ENCODE measurements at regions not wholly inside any gene's neighbourhood (a gene's known extent, or its start where the extent isn't known, plus 50 kb on each side); places are given as distances from the start of the nearest gene placed in this dataset.

- Histone ChIP-seq H3K4me3 (ENCODE audit: low read depth in 1 of 2, low read length in 2 of 2) (no peak overlapping the region), H3K27me3 (ENCODE audit: control insufficient read depth in 1 of 2, insufficient read depth in 2 of 2, low read length in 2 of 2) (no peaks in the 10 kb centered on the region), H3K9me3 (ENCODE audit: low read length) (no peaks in the 10 kb centered on the region), H3K36me3 (ENCODE audit: insufficient read depth, low read length) (no peaks in the 10 kb centered on the region), H3K27ac (ENCODE audit: low read depth, low read length) (no peak overlapping the region), H3K4me1 (ENCODE audit: insufficient read depth, low read length) (no peaks in the 10 kb centered on the region), H3K9ac (ENCODE audit: low read length) (no peak overlapping the region)
Measured at GRCh38 chr1:82525378-82525777, 724.6 kb downstream of the ADGRL2 start.

- no peak overlapping the region for H3K9ac ChIP-seq (ENCODE audit: low read length)
- H3K4me3 ChIP-seq (ENCODE audit: low read depth in 1 of 2, low read length in 2 of 2), result no peak overlapping the region
- no peaks in the 10 kb centered on the region for H3K4me1 ChIP-seq (ENCODE audit: insufficient read depth, low read length)
- no peaks in the 10 kb centered on the region for H3K27me3 ChIP-seq (ENCODE audit: control insufficient read depth in 1 of 2, insufficient read depth in 2 of 2, low read length in 2 of 2)
- no peak overlapping the region for H3K27ac ChIP-seq (ENCODE audit: low read depth, low read length)
- no peaks in the 10 kb centered on the region for H3K36me3 ChIP-seq (ENCODE audit: insufficient read depth, low read length)
- no peaks in the 10 kb centered on the region for H3K9me3 ChIP-seq (ENCODE audit: low read length)
Measured at GRCh38 chr1:82520611-82521010, 719.9 kb downstream of the ADGRL2 start.

- Histone ChIP-seq H3K9me3 (ENCODE audit: low read length) (no peaks in the 10 kb centered on the region), H3K9ac (ENCODE audit: low read length) (no peak overlapping the region), H3K27ac (ENCODE audit: low read depth, low read length) (no peak overlapping the region), H3K4me1 (ENCODE audit: insufficient read depth, low read length) (no peaks in the 10 kb centered on the region), H3K36me3 (ENCODE audit: insufficient read depth, low read length) (no peaks in the 10 kb centered on the region), H3K4me3 (ENCODE audit: low read depth in 1 of 2, low read length in 2 of 2) (no peak overlapping the region), H3K27me3 (ENCODE audit: control insufficient read depth in 1 of 2, insufficient read depth in 2 of 2, low read length in 2 of 2) (no peaks in the 10 kb centered on the region)
Measured at GRCh38 chr1:82517586-82517985, 716.9 kb downstream of the ADGRL2 start.

- no peaks in the 10 kb centered on the region for H3K27me3 ChIP-seq (ENCODE audit: control insufficient read depth in 1 of 2, insufficient read depth in 2 of 2, low read length in 2 of 2)
- H3K4me3 ChIP-seq (ENCODE audit: low read depth in 1 of 2, low read length in 2 of 2), result no peak overlapping the region
- H3K9me3 ChIP-seq (ENCODE audit: low read length), result no peaks in the 10 kb centered on the region
- H3K9ac ChIP-seq (ENCODE audit: low read length), result no peak overlapping the region
- H3K36me3 ChIP-seq (ENCODE audit: insufficient read depth, low read length), result no peaks in the 10 kb centered on the region
- H3K27ac ChIP-seq (ENCODE audit: low read depth, low read length), result no peak overlapping the region
- H3K4me1 ChIP-seq (ENCODE audit: insufficient read depth, low read length), result no peaks in the 10 kb centered on the region
Measured at GRCh38 chr1:82515650-82516049, 714.9 kb downstream of the ADGRL2 start.

GRCh38 chr1:82511441-82511840, 710.7 kb downstream of the ADGRL2 start:
- no peak overlapping the region for H3K4me3 ChIP-seq (ENCODE audit: low read depth in 1 of 2, low read length in 2 of 2)
- no peaks in the 10 kb centered on the region for H3K36me3 ChIP-seq (ENCODE audit: insufficient read depth, low read length)
- H3K9me3 ChIP-seq (ENCODE audit: low read length), result no peaks in the 10 kb centered on the region
- H3K27me3 ChIP-seq (ENCODE audit: control insufficient read depth in 1 of 2, insufficient read depth in 2 of 2, low read length in 2 of 2), result no peaks in the 10 kb centered on the region
- no peak overlapping the region for H3K27ac ChIP-seq (ENCODE audit: low read depth, low read length)
- no peak overlapping the region for H3K9ac ChIP-seq (ENCODE audit: low read length)
- no peaks in the 10 kb centered on the region for H3K4me1 ChIP-seq (ENCODE audit: insufficient read depth, low read length)

GRCh38 chr1:82510431-82510830, 709.7 kb downstream of the ADGRL2 start:
- H3K4me3 ChIP-seq (ENCODE audit: low read depth in 1 of 2, low read length in 2 of 2), result no peak overlapping the region
- no peak overlapping the region for H3K27ac ChIP-seq (ENCODE audit: low read depth, low read length)
- no peaks in the 10 kb centered on the region for H3K9me3 ChIP-seq (ENCODE audit: low read length)
- H3K36me3 ChIP-seq (ENCODE audit: insufficient read depth, low read length), result no peaks in the 10 kb centered on the region
- no peaks in the 10 kb centered on the region for H3K4me1 ChIP-seq (ENCODE audit: insufficient read depth, low read length)
- no peak overlapping the region for H3K9ac ChIP-seq (ENCODE audit: low read length)
- H3K27me3 ChIP-seq (ENCODE audit: control insufficient read depth in 1 of 2, insufficient read depth in 2 of 2, low read length in 2 of 2), result no peaks in the 10 kb centered on the region

- no peak overlapping the region for H3K27ac ChIP-seq (ENCODE audit: low read depth, low read length)
- no peak overlapping the region for H3K4me3 ChIP-seq (ENCODE audit: low read depth in 1 of 2, low read length in 2 of 2)
- no peaks in the 10 kb centered on the region for H3K36me3 ChIP-seq (ENCODE audit: insufficient read depth, low read length)
- no peaks in the 10 kb centered on the region for H3K9me3 ChIP-seq (ENCODE audit: low read length)
- H3K27me3 ChIP-seq (ENCODE audit: control insufficient read depth in 1 of 2, insufficient read depth in 2 of 2, low read length in 2 of 2), result no peaks in the 10 kb centered on the region
- no peaks in the 10 kb centered on the region for H3K4me1 ChIP-seq (ENCODE audit: insufficient read depth, low read length)
- no peak overlapping the region for H3K9ac ChIP-seq (ENCODE audit: low read length)
Measured at GRCh38 chr1:82507011-82507410, 706.3 kb downstream of the ADGRL2 start.

GRCh38 chr1:82503822-82504221, 703.1 kb downstream of the ADGRL2 start:
- H3K27me3 ChIP-seq (ENCODE audit: control insufficient read depth in 1 of 2, insufficient read depth in 2 of 2, low read length in 2 of 2), result no peaks in the 10 kb centered on the region
- H3K36me3 ChIP-seq (ENCODE audit: insufficient read depth, low read length), result no peaks in the 10 kb centered on the region
- no peaks in the 10 kb centered on the region for H3K4me1 ChIP-seq (ENCODE audit: insufficient read depth, low read length)
- no peak overlapping the region for H3K9ac ChIP-seq (ENCODE audit: low read length)
- H3K27ac ChIP-seq (ENCODE audit: low read depth, low read length), result no peak overlapping the region
- H3K4me3 ChIP-seq (ENCODE audit: low read depth in 1 of 2, low read length in 2 of 2), result no peak overlapping the region
- no peaks in the 10 kb centered on the region for H3K9me3 ChIP-seq (ENCODE audit: low read length)

GRCh38 chr1:82499022-82499421, 698.3 kb downstream of the ADGRL2 start:
- H3K9me3 ChIP-seq (ENCODE audit: low read length), result no peaks in the 10 kb centered on the region

GRCh38 chr1:82494117-82494516, 693.4 kb downstream of the ADGRL2 start:
- Histone ChIP-seq H3K4me3 (ENCODE audit: low read depth in 1 of 2, low read length in 2 of 2) (no peak overlapping the region), H3K36me3 (ENCODE audit: insufficient read depth, low read length) (no peaks in the 10 kb centered on the region), H3K9me3 (ENCODE audit: low read length) (no peaks in the 10 kb centered on the region), H3K27ac (ENCODE audit: low read depth, low read length) (no peak overlapping the region), H3K4me1 (ENCODE audit: insufficient read depth, low read length) (no peaks in the 10 kb centered on the region), H3K9ac (ENCODE audit: low read length) (no peak overlapping the region), H3K27me3 (ENCODE audit: control insufficient read depth in 1 of 2, insufficient read depth in 2 of 2, low read length in 2 of 2) (no peaks in the 10 kb centered on the region)

More at GRCh38 chr1:82499022-82499421, 698.3 kb downstream of the ADGRL2 start:
- Histone ChIP-seq H3K4me3 (ENCODE audit: low read depth in 1 of 2, low read length in 2 of 2) (no peak overlapping the region), H3K27me3 (ENCODE audit: control insufficient read depth in 1 of 2, insufficient read depth in 2 of 2, low read length in 2 of 2) (no peaks in the 10 kb centered on the region), H3K27ac (ENCODE audit: low read depth, low read length) (no peak overlapping the region), H3K36me3 (ENCODE audit: insufficient read depth, low read length) (no peaks in the 10 kb centered on the region), H3K9ac (ENCODE audit: low read length) (no peak overlapping the region), H3K4me1 (ENCODE audit: insufficient read depth, low read length) (no peaks in the 10 kb centered on the region)

GRCh38 chr1:82492159-82492558, 691.4 kb downstream of the ADGRL2 start:
- H3K9ac ChIP-seq (ENCODE audit: low read length), result no peak overlapping the region
- no peaks in the 10 kb centered on the region for H3K36me3 ChIP-seq (ENCODE audit: insufficient read depth, low read length)
- H3K27me3 ChIP-seq (ENCODE audit: control insufficient read depth in 1 of 2, insufficient read depth in 2 of 2, low read length in 2 of 2), result no peaks in the 10 kb centered on the region
- H3K4me3 ChIP-seq (ENCODE audit: low read depth in 1 of 2, low read length in 2 of 2), result no peak overlapping the region
- no peaks in the 10 kb centered on the region for H3K4me1 ChIP-seq (ENCODE audit: insufficient read depth, low read length)
- no peak overlapping the region for H3K27ac ChIP-seq (ENCODE audit: low read depth, low read length)
- no peaks in the 10 kb centered on the region for H3K9me3 ChIP-seq (ENCODE audit: low read length)

GRCh38 chr1:82491301-82492048, 690.7 kb downstream of the ADGRL2 start:
- H3K36me3 ChIP-seq (ENCODE audit: insufficient read depth, low read length), result no peaks in the 10 kb centered on the region
- no peak overlapping the region for H3K9ac ChIP-seq (ENCODE audit: low read length)

More at GRCh38 chr1:82491301-82492048, 690.7 kb downstream of the ADGRL2 start:
- H3K27ac ChIP-seq (ENCODE audit: low read depth, low read length), result no peak overlapping the region
- no peaks in the 10 kb centered on the region for H3K9me3 ChIP-seq (ENCODE audit: low read length)
- H3K4me1 ChIP-seq (ENCODE audit: insufficient read depth, low read length), result no peaks in the 10 kb centered on the region
- no peak overlapping the region for H3K4me3 ChIP-seq (ENCODE audit: low read depth in 1 of 2, low read length in 2 of 2)
- no peaks in the 10 kb centered on the region for H3K27me3 ChIP-seq (ENCODE audit: control insufficient read depth in 1 of 2, insufficient read depth in 2 of 2, low read length in 2 of 2)

Data from muscle layer of colon (tissue), 2 donors.